Mesothelial cell of epicardium (in vitro differentiated cells): ENCODE measurements at regions not wholly inside any gene's neighbourhood (a gene's known extent, or its start where the extent isn't known, plus 50 kb on each side); places are given as distances from the start of the nearest gene placed in this dataset.

ENCODE experiments used
- DNase-seq, 2 experiments: peaks; one replicate each; pipeline ENCODE4 v3.0.0; 2021; ENCODE audit warnings: low spot score in 2 of 2; ENCODE audit not compliant: unreplicated experiment in 2 of 2
- H3K27ac Mint-ChIP-seq: 2 replicates; pipeline ENCODE4 v1.8.0; 2021; ENCODE audit warnings: mixed read lengths
- H3K27me3 Mint-ChIP-seq: 2 replicates; pipeline ENCODE4 v1.8.0; 2021; ENCODE audit warnings: low read depth, mixed read lengths
- H3K36me3 Mint-ChIP-seq: 2 replicates; pipeline ENCODE4 v1.8.0; 2021; ENCODE audit warnings: mixed read lengths
- H3K4me1 Mint-ChIP-seq: 2 replicates; pipeline ENCODE4 v1.8.0; 2021; ENCODE audit warnings: mixed read lengths
- H3K4me3 Mint-ChIP-seq: 2 replicates; pipeline ENCODE4 v1.8.0; 2021; ENCODE audit warnings: mild to moderate bottlenecking, moderate library complexity, mixed read lengths
- H3K9me3 Mint-ChIP-seq: 2 replicates; pipeline ENCODE4 v1.8.0; 2021; ENCODE audit warnings: mixed read lengths
- TF ChIP-seq, protein P1 (sequence below): fragments of 200-600 bp; sonication (generic); IDR thresholded peaks from one replicate; pipeline ENCODE4 v1.5.0; 2021; ENCODE audit warnings: antibody characterized with exemption; ENCODE audit not compliant: unreplicated experiment

DNA sequence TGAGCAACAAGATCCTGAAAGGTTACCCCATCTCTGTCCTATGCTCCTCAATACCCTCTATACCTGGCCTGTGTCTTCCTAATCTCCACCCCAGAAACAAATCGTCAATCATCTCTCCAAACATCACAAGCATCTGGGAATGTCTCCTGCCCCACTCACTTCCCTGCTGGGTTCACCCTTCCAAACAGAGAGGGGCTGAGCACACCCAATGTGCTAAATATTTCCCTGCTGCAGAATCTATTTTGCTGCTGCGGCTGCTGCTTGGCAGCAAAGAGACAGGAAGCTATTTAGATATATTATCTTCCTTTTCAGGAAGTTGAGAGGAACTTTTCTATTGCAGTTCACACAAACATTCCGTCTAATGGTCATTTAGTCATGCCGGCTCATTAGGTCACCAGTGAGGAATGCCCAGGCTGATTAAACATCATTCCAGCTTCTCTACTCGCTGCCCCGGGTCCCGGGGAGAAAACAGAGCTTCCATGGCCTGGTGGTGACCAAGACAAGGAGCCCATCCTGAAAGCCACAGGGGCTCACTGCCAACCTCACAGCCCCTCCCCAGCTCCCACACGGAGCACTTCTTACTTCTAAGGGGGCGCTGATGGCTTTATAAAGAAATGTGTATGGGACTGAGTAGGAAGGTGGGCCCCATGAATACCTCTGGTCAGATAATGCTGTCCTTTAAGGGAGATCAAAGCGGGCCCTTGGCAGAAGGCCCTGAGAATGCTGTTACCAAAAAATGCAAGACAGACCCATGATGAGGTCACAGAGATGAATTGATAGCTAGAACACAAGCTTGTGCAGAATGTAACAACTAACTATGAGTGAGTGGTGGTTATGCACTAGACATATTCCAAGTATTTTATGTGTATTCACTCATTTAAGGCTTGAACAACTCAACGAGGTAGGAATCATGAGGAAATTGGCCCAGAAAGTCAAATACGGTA, 218.3 kb downstream of the SOX9 start:
- Mint-ChIP-seq H3K9me3 (no peaks in the 10 kb centered on the region), H3K4me3 (peak overlapping the region; percentile 16), H3K36me3 (no peaks in the 10 kb centered on the region), H3K4me1 (peaks cover 71% of the 10 kb centered on the region), H3K27me3 (no peaks in the 10 kb centered on the region), H3K27ac (peak overlapping the region; percentile 92)
- DNase-seq: peak; percentile 30 to 60
- TF ChIP-seq, protein P1, sequence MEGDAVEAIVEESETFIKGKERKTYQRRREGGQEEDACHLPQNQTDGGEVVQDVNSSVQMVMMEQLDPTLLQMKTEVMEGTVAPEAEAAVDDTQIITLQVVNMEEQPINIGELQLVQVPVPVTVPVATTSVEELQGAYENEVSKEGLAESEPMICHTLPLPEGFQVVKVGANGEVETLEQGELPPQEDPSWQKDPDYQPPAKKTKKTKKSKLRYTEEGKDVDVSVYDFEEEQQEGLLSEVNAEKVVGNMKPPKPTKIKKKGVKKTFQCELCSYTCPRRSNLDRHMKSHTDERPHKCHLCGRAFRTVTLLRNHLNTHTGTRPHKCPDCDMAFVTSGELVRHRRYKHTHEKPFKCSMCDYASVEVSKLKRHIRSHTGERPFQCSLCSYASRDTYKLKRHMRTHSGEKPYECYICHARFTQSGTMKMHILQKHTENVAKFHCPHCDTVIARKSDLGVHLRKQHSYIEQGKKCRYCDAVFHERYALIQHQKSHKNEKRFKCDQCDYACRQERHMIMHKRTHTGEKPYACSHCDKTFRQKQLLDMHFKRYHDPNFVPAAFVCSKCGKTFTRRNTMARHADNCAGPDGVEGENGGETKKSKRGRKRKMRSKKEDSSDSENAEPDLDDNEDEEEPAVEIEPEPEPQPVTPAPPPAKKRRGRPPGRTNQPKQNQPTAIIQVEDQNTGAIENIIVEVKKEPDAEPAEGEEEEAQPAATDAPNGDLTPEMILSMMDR: no peak

DNA sequence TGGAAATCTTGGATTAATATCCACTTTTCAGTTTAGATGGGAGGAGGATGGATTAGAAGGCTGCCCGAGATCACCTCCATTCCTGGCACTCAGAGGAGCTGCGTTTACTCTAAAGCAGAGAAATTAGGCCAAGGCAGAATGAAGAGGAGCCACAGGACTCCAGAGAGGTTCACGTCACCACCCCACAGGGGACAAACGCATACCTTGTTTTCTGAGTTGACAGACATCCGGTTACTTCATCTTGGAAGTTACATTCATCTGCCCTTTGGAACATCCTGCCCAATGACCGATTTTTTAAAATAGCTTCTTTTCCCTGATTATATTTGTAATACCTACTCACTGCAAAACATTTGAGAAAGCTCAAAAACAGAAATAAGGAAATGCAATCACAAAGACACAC, 220.0 kb downstream of the SOX9 start:
- TF ChIP-seq, protein P1: no peak
- Mint-ChIP-seq H3K4me3 (no peak overlapping the region), H3K4me1 (peaks cover 71% of the 10 kb centered on the region), H3K9me3 (no peaks in the 10 kb centered on the region), H3K27ac (peak overlapping the region; percentile 74), H3K36me3 (no peaks in the 10 kb centered on the region), H3K27me3 (no peaks in the 10 kb centered on the region)
- DNase-seq: no peak

- Mint-ChIP-seq H3K27ac (peak overlapping the region; percentile 77), H3K27me3 (no peaks in the 10 kb centered on the region), H3K4me3 (no peak overlapping the region), H3K9me3 (no peaks in the 10 kb centered on the region), H3K4me1 (peaks cover 60% of the 10 kb centered on the region), H3K36me3 (no peaks in the 10 kb centered on the region)
- TF ChIP-seq, protein P1: no peak
- DNase-seq: no peak
These were observed 221.2 kb downstream of the SOX9 start for GRCh38 chr17:72342061-72342460.

DNA sequence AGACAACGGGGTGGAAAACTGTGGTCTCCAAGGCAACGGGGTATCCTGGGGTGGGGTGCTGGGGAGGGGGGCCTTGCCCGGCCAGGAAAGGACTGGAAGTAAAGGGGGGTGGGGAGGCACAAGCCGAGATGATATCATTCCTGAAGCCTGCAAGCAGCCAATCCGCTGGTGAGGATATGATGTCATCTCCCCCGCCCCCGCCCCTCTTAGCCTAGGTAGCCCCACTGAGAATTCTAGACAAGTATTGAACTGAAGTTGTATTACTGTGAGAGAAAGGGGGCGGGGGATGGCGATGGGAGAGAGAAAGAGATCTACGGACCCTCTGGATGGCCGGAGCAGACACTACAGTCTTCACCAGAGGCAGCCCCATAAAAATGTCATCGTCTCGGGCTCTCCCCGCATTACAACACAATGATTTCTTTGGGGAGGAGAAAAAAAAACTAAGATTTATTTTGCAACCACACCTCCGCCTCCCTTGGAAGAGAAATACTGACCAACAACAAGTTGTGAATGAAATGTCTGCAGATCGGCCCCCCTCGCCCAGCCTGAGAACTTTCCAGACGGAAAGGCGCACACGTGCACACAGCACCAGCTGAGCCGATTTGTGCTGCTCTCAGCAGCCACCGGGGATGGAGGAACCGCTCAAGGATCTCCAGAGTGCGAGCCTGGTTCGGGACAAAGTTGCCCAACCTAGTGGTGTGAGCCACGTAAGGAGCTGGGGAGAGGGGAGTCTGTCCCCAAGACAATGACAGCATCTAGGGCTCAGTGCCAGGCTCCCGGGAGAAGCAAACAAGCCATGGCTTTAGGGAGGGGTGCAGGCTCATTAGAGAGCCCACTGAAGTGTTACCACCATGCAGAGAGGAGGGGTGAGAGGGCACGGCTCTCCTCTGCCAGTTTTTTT, 222.1 kb downstream of the SOX9 start:
- H3K27me3 Mint-ChIP-seq: no peaks in the 10 kb centered on the region
- TF ChIP-seq, protein P1: no peak
- no peak for DNase-seq
- peaks cover 52% of the 10 kb centered on the region for H3K4me1 Mint-ChIP-seq
- H3K9me3 Mint-ChIP-seq: no peaks in the 10 kb centered on the region
- peak overlapping the region; percentile 77 for H3K27ac Mint-ChIP-seq
- no peaks in the 10 kb centered on the region for H3K36me3 Mint-ChIP-seq
- peak overlapping the region; percentile 37 for H3K4me3 Mint-ChIP-seq

- no peak for DNase-seq
- H3K4me3 Mint-ChIP-seq: no peak overlapping the region
- H3K4me1 Mint-ChIP-seq: peaks cover 45% of the 10 kb centered on the region
- no peak overlapping the region for H3K27ac Mint-ChIP-seq
- TF ChIP-seq, protein P1: no peak
- no peaks in the 10 kb centered on the region for H3K36me3 Mint-ChIP-seq
- H3K9me3 Mint-ChIP-seq: no peaks in the 10 kb centered on the region
- no peaks in the 10 kb centered on the region for H3K27me3 Mint-ChIP-seq
These were observed 223.1 kb downstream of the SOX9 start for GRCh38 chr17:72343911-72344310.
